ENCODE measurements at regions not wholly inside any gene's neighbourhood (a gene's known extent, or its start where the extent isn't known, plus 50 kb on each side); places are given as distances from the start of the nearest gene placed in this dataset.

DNA sequence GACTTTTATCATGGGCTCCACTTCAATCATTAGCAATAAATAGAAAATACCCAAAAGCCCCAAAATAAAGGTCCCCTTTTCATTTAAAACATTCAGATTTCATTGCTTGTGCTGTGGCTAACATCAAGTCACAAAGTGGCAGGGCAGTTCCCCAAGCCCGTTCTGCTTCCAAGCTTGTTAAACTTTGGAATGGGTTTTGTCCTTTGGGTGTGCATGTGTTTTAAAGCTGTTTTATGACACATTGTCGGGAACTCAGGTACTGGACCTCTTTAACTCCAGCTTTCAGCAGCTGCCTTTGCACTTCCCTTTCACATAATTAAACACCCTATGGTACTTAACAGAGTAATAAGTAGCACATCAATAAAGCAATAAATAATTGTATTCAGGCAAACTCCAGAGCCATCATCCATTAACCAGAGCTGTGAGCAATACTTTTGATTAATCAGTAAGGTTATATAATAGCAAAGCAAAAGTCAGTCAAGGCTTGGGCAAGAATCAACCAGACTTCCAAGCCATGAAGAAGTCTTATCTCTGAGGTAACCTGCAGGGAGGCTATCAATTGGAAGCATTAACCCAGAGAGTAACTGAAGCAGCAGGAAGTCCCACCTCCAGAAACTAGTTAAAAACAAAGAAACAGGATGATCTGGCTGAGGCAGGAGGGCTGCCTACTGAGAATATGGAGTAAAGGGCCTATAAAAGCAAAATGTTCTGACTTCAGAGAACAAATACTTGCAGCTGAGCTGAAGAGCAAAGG is 56.1 kb upstream of the ARID5B start:
- TF ChIP-seq, protein P1, sequence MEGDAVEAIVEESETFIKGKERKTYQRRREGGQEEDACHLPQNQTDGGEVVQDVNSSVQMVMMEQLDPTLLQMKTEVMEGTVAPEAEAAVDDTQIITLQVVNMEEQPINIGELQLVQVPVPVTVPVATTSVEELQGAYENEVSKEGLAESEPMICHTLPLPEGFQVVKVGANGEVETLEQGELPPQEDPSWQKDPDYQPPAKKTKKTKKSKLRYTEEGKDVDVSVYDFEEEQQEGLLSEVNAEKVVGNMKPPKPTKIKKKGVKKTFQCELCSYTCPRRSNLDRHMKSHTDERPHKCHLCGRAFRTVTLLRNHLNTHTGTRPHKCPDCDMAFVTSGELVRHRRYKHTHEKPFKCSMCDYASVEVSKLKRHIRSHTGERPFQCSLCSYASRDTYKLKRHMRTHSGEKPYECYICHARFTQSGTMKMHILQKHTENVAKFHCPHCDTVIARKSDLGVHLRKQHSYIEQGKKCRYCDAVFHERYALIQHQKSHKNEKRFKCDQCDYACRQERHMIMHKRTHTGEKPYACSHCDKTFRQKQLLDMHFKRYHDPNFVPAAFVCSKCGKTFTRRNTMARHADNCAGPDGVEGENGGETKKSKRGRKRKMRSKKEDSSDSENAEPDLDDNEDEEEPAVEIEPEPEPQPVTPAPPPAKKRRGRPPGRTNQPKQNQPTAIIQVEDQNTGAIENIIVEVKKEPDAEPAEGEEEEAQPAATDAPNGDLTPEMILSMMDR (IDR thresholded peaks at IDR 0.05; ENCODE audit: insufficient read depth, low read length), result no peak
- TF ChIP-seq POLR2AphosphoS5 (IDR thresholded peaks at IDR 0.05; ENCODE audit: low read depth) (no peak), SPI1 (IDR thresholded peaks at IDR 0.05; ENCODE audit: borderline replicate concordance, low read depth) (no peak), GABPA (IDR thresholded peaks at IDR 0.05; ENCODE audit: low read depth) (no peak)
- TF ChIP-seq, protein P2, sequence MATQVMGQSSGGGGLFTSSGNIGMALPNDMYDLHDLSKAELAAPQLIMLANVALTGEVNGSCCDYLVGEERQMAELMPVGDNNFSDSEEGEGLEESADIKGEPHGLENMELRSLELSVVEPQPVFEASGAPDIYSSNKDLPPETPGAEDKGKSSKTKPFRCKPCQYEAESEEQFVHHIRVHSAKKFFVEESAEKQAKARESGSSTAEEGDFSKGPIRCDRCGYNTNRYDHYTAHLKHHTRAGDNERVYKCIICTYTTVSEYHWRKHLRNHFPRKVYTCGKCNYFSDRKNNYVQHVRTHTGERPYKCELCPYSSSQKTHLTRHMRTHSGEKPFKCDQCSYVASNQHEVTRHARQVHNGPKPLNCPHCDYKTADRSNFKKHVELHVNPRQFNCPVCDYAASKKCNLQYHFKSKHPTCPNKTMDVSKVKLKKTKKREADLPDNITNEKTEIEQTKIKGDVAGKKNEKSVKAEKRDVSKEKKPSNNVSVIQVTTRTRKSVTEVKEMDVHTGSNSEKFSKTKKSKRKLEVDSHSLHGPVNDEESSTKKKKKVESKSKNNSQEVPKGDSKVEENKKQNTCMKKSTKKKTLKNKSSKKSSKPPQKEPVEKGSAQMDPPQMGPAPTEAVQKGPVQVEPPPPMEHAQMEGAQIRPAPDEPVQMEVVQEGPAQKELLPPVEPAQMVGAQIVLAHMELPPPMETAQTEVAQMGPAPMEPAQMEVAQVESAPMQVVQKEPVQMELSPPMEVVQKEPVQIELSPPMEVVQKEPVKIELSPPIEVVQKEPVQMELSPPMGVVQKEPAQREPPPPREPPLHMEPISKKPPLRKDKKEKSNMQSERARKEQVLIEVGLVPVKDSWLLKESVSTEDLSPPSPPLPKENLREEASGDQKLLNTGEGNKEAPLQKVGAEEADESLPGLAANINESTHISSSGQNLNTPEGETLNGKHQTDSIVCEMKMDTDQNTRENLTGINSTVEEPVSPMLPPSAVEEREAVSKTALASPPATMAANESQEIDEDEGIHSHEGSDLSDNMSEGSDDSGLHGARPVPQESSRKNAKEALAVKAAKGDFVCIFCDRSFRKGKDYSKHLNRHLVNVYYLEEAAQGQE (IDR thresholded peaks at IDR 0.05; ENCODE audit: insufficient replicate concordance, low read depth), result no peak
